WI38 (cell line): ENCODE measurements at regions not wholly inside any gene's neighbourhood (a gene's known extent, or its start where the extent isn't known, plus 50 kb on each side); places are given as distances from the start of the nearest gene placed in this dataset.

Experiments
- H3K4me3 ChIP-seq: 2 replicates; pipeline ENCODE4 v1.5.1; 2011; ENCODE audit warnings: low read depth, mild to moderate bottlenecking, control low read depth, low read length
- TF ChIP-seq, protein P1 (sequence below): IDR thresholded peaks from 2 replicates; pipeline ENCODE4 v1.5.1; 2012; ENCODE audit warnings: low read depth, mild to moderate bottlenecking, control low read depth, low read length

DNA sequence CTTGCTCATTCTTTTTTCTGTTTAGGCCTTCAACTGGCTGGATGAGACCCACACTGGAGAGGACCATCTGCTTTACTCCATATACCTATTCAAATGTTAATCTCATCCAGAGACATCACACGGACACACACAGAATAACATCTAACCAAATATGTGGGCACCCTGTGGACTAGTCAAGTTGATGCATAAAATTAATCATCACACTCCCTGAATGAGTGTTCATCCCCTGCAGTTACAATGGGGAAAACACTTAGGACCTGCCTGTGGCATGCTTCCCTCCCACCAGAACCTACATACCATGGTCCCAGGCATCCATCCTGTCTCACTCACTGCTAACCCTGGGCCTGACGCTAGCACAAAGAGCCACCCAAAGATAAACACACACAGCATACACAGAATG, 112.8 kb upstream of the TEX51 start:
- TF ChIP-seq, protein P1, sequence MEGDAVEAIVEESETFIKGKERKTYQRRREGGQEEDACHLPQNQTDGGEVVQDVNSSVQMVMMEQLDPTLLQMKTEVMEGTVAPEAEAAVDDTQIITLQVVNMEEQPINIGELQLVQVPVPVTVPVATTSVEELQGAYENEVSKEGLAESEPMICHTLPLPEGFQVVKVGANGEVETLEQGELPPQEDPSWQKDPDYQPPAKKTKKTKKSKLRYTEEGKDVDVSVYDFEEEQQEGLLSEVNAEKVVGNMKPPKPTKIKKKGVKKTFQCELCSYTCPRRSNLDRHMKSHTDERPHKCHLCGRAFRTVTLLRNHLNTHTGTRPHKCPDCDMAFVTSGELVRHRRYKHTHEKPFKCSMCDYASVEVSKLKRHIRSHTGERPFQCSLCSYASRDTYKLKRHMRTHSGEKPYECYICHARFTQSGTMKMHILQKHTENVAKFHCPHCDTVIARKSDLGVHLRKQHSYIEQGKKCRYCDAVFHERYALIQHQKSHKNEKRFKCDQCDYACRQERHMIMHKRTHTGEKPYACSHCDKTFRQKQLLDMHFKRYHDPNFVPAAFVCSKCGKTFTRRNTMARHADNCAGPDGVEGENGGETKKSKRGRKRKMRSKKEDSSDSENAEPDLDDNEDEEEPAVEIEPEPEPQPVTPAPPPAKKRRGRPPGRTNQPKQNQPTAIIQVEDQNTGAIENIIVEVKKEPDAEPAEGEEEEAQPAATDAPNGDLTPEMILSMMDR: no peak

GRCh38 chr2:126786765-126787164, 111.9 kb upstream of the TEX51 start:
- no peak overlapping the region for H3K4me3 ChIP-seq
- TF ChIP-seq, protein P1: no peak

More for the DNA sequence above, 112.8 kb upstream of the TEX51 start:
- no peak overlapping the region for H3K4me3 ChIP-seq

GRCh38 chr2:126787289-126787688, 111.4 kb upstream of the TEX51 start:
- H3K4me3 ChIP-seq: no peak overlapping the region
- TF ChIP-seq, protein P1: no peak

- TF ChIP-seq, protein P1: no peak
Measured at GRCh38 chr2:126788113-126788512, 110.6 kb upstream of the TEX51 start.

GRCh38 chr2:126788652-126789051, 110.0 kb upstream of the TEX51 start:
- H3K4me3 ChIP-seq: no peak overlapping the region
- TF ChIP-seq, protein P1: no peak

More at GRCh38 chr2:126788113-126788512, 110.6 kb upstream of the TEX51 start:
- H3K4me3 ChIP-seq: no peak overlapping the region

DNA sequence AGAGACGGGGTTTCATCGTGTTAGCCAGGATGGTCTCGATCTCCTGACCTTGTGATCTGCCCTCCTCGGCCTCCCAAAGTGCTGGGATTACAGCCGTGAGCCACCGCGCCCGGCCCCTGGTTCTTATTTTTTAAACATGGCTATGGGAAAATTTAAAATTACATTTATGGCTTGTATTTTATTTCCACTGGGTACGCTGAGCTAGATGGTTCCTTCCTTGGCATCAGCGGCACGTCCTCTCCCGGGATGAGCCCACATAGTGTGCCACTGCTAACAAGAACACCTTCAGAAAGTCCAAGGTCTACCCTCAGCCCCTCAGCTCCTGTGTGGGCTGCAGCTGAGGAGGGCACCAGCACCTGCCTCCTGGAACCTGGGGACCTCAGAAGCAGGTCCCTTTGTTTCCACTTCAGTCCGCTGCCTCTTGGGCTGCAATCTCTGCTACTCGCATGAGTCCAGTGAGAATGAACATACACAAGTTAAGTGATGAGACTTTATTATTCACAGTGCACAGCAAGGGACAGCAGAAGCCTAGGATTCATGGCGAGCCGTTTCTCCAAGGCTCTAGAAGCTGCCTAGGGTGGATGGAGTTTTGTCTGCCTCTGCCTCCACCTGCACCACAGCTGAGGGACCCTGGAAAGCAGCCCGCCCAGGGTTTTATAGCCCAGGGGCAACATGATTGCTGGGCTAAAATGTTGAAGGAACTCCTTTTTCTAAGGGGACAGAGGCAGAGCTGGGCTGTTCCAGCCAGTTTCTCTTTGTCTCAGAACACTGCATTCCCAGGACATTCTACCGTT, 107.5 kb upstream of the TEX51 start:
- no peak overlapping the region for H3K4me3 ChIP-seq
- TF ChIP-seq, protein P1: no peak

- TF ChIP-seq, protein P1: no peak
- H3K4me3 ChIP-seq: no peak overlapping the region
Measured at GRCh38 chr2:126792186-126792585, 106.5 kb upstream of the TEX51 start.
